ENCODE measurements at regions not wholly inside any gene's neighbourhood (a gene's known extent, or its start where the extent isn't known, plus 50 kb on each side); places are given as distances from the start of the nearest gene placed in this dataset.

DNA sequence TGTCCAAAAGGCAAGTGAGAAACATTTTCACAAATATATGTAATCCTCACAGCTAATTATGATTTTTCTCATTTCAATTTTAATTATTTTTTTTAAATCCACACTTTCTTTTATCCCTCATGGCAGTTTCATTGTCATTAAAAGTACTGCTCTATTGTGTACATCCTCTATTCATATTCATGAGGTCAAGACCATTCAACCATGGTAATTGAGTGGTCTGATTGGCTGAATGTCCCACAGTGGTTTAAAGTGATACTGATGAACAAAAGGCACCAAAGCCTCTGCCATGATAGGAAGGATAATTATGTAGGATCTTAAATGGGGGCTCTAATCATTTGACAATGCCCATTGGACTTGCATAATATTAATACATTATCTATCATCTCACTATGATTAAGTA, 108.4 kb upstream of the EPHA4 start:
- peak; percentile 31 for DNase-seq (ENCODE audit: low spot score)

DNA sequence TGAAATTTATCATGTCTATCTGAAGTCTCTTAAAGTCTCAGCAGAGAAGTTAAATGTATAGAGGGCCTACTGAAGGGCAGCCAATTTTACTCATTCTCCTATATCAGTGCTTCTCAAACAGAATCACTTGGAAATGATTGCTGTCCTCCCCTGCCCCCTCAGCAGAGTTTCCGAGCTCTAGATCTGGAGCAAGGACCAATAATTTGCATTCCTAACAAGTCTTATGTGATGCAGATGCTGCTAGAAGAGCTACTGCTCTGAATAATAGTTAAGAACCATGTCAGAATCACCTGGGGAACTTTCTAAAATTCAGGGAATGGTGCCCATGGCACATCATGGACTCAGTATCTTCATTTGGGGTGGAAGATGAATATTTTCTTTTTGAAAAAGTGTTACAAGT, 105.6 kb upstream of the EPHA4 start:
- peak; percentile 14 for DNase-seq (ENCODE audit: low spot score)

DNA sequence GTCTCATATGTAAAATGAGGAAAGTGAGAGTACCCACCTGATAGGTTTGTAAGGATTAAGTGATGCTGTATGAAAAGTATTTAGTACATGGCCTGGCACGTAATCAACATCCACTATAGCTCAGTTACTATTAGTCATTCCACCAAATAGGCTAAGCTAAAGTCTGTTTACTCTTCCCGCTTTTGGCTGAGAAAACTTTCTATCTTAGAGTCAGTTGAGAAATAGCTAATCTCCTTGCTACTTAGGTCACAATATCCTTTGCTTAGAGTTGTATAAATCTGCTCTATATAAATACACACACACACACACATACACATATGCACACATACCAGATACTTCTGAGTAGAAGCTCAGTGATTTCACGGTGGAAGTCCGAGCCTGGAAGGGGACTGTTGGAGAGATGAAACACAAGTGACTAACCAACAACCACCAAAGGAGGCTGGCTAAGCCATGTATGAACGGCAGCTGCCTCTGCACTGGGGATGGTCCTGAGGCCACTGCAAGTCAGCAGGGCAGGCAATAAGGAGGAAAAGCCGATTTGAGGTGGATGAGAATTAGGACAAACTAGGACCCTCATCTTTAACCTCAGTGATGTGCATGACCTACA, 104.6 kb upstream of the EPHA4 start:
- DNase-seq (ENCODE audit: low spot score), result no peak

GRCh38 chr2:221675201-221675908, 103.3 kb upstream of the EPHA4 start:
- no peak for DNase-seq (ENCODE audit: low spot score)

- no peak for DNase-seq (ENCODE audit: low spot score)
Observed at GRCh38 chr2:221674446-221674845, 102.3 kb upstream of the EPHA4 start.

DNA sequence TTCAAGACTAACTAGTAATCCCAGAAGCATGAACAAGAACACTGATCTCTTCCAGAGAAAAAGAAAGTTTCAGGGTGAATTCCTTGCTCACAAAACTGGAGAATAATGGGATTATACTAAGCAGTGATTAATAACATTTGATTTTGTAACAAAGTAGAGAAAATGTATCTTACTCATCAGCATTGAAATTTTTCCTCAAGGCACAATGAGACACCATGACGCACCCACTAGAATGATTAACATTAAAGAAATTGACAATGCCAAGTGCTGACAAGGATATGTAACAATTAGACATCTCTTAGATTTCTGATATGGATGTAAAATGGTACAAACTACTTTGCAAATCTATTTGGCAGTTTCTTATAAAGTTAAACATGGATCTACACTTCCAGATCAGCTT, 101.1 kb upstream of the EPHA4 start:
- DNase-seq (ENCODE audit: low spot score), result no peak

- DNase-seq (ENCODE audit: low spot score), result no peak
Observed at GRCh38 chr2:221671515-221671914, 99.4 kb upstream of the EPHA4 start.

DNA sequence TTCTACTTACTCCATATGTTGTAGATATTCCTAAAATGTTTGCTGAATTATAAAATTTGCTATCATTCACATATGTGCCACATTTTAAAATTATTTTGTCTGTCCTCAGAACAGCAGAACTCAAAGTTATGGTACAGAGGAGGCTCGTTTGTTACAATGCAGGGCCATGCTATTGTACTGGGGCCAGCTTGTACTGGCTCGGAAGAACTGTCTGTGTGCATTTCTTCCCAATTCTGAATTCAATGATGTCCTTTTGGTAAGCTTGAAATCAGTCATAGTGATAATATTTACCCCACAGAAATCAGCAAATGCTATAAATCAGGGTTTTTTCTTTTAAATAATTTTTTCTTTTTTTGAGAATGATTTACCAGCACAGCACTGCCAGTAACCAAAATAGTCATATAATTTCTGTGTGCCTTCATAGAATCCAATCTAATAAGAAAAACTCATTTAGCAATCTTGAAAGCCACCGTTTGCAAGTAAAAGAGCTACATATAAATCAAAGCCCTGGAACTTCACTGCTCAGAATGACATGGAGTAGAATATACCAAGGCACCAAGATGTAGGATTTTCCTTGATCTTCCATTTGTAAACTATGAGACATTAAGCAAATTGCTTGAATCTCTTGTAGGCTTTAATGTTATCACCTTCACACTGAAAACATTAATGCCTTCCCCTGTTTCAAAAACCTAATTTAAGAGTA, 90.7 kb upstream of the EPHA4 start:
- no peak for DNase-seq (ENCODE audit: low spot score)

- DNase-seq (ENCODE audit: low spot score), result no peak
Observed at GRCh38 chr2:221657806-221658205, 85.7 kb upstream of the EPHA4 start.

DNA sequence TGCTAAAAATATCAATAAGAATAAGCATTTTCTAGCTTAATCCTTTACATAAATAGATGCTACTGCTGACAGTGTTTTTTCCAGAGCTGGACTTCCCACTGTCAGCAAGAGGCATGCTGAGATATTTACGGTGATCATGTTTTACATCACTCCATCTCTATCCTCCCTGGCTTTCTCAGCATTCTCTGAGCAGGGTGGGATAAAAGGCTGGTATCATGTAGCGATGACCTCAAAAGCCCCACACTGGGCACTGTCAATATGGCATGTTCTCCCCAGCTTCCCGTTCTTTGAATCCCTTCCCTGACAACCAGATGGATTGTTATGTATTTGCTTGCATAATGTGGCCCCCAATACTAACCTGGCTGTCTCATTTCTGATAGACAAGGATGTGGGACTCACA, 83.2 kb upstream of the EPHA4 start:
- DNase-seq (ENCODE audit: low spot score), result peak; percentile 5

DNA sequence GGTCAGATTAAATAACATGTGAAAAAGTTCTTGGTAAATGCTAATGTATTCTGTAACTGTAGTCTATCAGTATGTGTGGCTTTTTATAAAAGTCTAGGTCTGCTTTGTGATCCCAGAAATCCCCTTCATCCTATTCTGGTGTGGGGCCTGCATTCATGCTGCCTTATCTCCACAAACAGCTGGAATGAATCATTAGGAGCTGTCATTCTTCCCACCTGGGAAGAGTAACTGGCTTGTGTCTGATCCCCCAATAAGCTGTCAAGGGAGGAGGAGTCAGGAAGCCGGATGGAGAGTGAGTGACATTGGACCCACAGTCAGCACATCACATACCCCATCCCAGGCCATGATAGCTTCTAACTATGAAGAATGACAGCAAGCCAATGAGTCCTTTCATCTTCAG, 81.1 kb upstream of the EPHA4 start:
- DNase-seq (ENCODE audit: low spot score), result no peak

DNA sequence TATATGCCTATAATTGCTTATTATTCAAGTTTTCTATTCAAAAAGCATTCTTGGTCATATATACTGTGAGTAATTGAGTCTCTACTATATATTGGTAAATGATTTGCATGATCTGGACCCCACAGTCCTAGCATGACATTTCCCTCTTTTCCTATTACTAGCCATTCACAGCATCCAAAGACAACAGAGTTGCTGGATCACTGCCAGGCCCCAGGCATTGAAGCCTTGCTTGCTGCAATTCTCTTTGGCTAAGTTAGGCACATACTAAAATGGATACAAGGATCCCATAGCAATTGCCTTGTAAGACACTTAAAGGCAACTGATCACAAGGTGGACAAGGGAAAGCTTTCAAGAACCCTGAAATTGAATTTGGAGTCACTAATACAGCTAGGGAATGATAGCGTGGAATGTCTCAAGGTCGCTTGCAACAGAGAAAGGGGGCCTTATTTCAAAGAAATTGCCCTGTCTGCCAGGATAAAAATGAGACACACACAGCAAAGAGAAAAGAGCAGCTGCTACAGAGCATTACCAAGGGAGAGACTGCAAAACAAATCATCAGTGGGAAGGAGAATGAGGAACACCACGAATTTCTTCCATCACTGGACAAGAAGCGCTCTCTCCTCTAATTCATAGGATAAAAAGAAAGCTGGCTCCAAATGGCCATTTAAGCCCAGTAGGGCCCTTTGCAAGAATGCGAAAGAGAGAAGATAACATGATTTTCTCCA, 77.1 kb upstream of the EPHA4 start:
- DNase-seq (ENCODE audit: low spot score), result no peak

DNA sequence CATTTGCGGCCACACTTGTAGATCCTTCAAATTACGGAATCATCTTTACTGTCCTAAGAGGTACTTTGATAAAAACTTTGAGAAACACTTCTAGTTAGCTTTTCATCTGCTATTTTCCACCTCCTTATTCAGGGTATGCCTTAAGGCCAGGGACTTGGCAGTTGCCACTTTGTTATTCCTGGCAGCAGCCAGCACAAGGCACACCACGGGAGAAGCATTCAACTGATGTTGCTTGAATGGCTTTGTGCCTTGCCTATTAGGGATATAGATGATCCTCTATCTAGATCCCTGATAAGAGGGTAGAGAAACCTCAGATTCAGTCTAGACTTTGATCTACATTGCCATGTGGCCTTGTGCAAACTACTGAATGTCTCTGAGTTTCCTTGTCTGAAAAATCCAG, 70.3 kb upstream of the EPHA4 start:
- DNase-seq (ENCODE audit: low spot score), result no peak

- no peak for DNase-seq (ENCODE audit: low spot score)
Observed at GRCh38 chr2:221641181-221641871, 69.2 kb upstream of the EPHA4 start.

DNA sequence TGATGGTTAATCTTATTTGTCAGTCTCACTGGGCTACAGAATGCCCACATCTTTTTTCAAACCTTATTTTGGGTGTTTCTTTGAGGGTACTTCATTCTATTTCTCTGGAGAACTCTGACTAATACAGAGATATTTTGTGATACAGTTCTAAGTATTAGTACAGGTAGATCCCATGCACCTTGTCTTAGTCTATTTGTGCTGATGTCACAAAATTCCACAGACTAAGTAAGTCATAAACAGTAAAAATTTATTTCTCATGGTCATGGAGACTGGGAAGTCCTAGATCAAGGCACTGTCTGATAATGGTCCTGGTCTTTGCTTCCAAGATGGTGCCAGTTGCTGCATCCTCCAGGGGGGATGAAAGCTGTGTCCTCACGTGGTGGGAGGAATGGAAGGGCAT, 68.6 kb upstream of the EPHA4 start:
- no peak for DNase-seq (ENCODE audit: low spot score)

GRCh38 chr2:221637851-221638250, 65.7 kb upstream of the EPHA4 start:
- no peak for DNase-seq (ENCODE audit: low spot score)

- no peak for DNase-seq (ENCODE audit: low spot score)
Observed at GRCh38 chr2:221635949-221636348, 63.8 kb upstream of the EPHA4 start.

DNA sequence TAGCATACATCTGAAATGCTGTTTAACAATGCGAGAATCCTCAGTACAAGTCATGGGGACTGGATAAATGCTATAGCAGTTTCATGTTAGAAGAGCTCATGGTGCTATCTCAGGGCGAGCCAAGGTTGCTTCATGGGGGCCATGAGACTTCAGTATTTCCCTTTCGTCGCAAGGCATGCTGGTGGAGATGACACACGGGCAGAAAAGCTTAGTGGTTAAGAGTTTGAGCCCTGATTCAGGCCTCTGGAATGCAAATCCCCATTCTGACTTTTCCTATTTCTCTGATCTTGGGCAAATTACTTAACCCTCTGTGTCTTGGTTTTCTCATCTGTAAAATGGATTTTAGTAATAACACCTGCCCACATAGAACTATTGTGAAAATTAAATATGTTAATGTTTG, 57.4 kb upstream of the EPHA4 start:
- no peak for DNase-seq (ENCODE audit: low spot score)

GRCh38 chr2:221624475-221624874, 52.4 kb upstream of the EPHA4 start:
- no peak for DNase-seq (ENCODE audit: low spot score)
